DMS 273 treated with DMSO at 0.1 percent for 48 hours (cell line): ENCODE measurements at regions not wholly inside any gene's neighbourhood (a gene's known extent, or its start where the extent isn't known, plus 50 kb on each side); places are given as distances from the start of the nearest gene placed in this dataset.
"Not testable (repeated sequence)": the region's sequence is repeated elsewhere in the genome, so short reads cannot be mapped to it uniquely, and the experiment has no call there.

ENCODE experiments used
- DNase-seq: peaks from one replicate; lab custom pipeline; 2025; lab: John Stamatoyannopoulos, UW

- no peak for DNase-seq
Observed at GRCh38 chr20:19026121-19026878, 186.1 kb upstream of the SLC24A3 start.

- no peak for DNase-seq
Observed at GRCh38 chr20:19026901-19027644, 185.4 kb upstream of the SLC24A3 start.

DNA sequence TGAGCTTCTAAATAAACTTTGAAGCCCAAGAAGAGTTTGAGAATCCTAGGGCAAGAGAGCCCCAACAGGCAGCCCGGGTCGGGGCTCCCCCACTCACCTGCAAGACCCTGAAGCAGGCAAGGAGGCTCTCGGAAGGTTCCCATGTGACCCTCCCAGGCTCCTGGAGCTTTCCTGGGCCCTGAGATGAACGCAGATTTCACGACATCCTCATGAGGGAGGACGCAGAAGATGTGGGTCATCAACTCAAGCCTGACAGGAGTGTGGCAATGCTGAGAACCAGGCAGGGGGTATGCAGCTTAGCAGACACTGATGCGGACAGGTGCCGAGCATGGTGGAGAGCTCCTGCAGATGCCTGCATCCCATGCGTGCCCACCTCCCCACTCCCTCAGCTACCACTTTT lies 184.5 kb upstream of the SLC24A3 start:
- no peak for DNase-seq

- no peak for DNase-seq
Observed at GRCh38 chr20:19041787-19042186, 170.7 kb upstream of the SLC24A3 start.

DNA sequence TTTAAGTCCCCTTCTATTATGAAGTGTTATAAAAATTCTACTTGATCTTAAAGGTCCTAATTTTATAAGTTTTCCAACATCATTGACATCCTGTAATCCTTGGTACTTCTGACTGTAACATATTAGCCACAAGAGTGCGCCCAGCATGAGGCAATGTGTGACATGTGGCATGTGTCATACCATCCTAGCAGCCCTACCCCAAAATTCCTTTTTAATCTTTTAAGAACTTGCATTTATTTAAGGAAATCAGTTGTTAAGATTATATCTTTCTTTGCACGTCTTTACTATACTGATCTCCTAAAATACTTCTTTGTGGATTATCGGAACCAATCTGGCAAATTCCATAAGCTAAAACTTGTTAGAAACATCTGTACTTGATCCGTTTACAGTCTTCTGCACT lies 167.1 kb upstream of the SLC24A3 start:
- no peak for DNase-seq

DNA sequence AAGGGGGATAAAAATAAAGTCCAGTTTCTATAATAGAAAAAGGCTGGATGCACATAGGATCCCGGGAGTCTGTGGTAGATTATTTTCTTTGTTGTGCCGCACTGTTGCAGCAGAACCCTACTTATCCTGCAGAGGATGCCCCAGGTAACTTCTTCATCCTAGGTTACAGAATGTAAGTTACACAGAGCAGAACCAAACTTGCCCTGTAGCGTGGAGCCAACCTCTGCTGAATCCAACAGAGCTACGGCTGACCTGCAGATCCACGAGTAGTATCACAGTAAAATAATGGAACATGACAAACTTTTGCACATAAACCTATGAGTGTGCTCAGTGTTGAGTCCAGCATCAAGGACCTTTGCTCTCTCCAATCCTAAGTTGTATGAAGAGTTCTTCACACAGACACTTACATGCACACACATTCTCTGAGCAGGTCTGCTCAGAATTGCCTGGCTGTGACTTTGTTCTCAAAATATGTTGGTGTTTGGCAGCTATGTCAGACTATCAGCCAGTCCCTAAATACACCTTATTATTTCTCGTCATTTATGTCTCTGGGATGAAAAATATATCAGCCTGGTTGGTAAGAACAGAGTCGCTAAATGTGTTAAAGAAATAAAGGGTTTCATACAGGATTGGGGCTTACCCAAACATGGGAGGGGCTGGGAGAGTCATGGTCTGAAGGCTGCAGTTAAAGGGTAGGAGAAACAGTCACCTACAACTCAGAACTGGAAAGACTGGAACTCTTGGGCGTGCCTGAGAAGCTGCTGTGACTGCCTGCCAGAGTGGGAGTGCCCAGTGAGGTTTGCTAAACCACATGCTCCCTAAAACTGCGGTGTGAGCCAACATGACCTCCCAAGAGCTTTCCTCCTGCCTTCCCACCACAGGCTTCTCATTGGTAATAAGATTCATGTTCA lies 165.1 kb upstream of the SLC24A3 start:
- DNase-seq, result no peak

GRCh38 chr20:19047951-19048296 lies 164.5 kb upstream of the SLC24A3 start:
- no peak for DNase-seq

GRCh38 chr20:19048995-19049501 lies 163.4 kb upstream of the SLC24A3 start:
- no peak for DNase-seq

DNA sequence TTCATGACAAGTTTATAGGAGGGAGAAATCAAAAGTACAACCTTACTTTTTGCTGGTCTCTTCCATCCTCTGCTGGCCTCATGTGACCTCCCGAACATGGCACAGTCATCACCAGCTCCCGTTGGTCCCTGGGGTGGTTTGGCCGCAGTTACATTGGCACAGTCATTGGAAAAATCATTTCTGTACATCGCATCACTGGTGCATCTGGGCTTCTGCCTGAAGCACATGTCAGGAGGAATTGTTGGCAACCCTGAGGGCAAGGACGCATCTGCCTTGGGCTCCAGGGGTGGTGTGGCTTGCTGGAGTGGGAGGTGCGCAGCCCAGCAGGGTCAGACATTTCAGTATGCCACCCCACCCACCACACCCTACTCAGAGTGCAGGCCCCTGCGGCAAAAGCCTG lies 162.9 kb upstream of the SLC24A3 start:
- no peak for DNase-seq

DNA sequence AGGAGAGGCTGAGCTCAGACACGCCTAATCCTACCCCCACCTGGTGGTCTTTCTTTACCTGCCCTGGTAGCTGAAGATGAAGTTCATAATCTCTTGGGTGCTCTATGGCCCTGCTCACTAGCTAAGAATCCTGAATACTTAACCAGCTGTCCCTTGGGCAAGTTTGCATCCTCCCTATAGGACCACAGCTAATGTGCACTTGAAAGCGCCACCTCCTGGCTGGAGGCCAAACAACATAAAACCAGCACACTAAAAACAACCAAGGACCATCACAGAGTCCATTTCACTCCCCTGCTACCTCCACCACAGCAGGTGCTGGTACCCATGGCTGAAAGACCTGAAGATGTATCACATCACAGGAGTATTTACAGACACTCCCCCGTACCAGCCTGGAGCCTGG lies 155.5 kb upstream of the SLC24A3 start:
- DNase-seq, result no peak

GRCh38 chr20:19064788-19065187 lies 147.7 kb upstream of the SLC24A3 start:
- not testable (repeated sequence) for DNase-seq

GRCh38 chr20:19067986-19068385 lies 144.5 kb upstream of the SLC24A3 start:
- no peak for DNase-seq

DNA sequence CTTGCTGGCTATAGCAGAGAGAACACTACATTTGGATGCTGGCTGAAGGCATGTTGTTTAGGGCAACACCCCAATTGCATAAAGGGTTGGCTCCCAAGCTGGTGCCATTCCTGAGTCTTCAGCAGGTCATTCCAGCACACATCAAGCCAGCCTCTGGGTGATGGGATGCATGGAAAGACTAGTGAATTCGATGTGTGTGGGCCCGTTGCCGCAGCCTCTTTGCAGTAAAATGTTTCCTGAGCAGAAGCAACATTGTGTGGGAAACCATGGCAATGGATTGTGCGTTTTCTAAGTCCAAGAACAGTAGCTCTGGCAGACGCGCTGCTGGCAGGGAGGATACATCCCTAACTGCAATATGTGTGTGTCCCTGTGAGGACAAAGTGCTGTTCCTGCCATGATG lies 142.4 kb upstream of the SLC24A3 start:
- no peak for DNase-seq

DNA sequence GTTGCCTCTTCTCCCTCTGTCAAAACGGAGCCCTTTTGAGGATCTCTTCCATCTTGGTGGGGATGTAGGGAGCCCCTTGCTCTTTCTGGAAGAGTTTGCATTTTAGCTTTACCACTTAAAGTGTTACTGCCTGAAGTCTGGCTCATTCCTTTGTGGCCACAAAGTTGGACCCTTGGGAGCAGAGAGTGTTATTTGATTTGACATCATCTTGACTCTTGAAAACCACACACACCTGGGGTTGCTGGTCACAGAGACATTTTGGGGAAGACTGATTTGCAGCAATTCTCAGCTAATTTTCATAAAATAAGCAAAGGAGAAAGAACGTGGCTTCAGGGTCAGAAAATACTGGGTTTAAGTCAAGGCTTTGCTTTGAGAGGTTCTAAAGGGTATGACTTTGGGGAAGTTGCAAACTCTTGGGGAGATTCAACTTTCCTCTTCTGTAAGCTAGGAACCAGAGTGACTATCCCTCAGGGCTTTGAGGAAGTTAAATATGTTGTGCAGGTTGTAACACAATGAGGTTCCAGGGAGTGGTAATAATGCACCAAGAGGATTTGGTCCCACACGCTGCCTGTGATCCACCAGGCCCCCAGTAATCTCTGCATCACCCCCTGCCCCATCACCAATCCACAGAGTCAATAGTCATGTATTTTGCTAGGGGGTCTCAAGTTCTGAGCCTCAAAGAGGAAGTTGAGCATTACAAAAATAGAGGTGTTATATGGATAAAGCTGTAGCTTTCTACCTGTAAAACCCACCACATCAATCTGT lies 141.6 kb upstream of the SLC24A3 start:
- DNase-seq, result no peak

DNA sequence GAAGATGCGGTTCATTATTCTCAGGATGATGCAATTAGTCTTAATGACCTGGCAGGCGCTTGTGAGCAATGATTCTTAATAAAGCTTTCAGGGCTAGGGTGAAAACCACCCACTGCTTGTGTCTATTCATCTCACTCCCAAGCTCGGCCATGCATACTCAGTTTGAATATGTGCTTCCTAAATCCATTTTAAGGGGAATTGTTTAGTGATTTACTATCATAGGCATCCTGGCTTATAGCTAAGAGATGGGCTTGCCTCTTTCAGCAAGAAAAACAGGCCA lies 141.1 kb upstream of the SLC24A3 start:
- no peak for DNase-seq

DNA sequence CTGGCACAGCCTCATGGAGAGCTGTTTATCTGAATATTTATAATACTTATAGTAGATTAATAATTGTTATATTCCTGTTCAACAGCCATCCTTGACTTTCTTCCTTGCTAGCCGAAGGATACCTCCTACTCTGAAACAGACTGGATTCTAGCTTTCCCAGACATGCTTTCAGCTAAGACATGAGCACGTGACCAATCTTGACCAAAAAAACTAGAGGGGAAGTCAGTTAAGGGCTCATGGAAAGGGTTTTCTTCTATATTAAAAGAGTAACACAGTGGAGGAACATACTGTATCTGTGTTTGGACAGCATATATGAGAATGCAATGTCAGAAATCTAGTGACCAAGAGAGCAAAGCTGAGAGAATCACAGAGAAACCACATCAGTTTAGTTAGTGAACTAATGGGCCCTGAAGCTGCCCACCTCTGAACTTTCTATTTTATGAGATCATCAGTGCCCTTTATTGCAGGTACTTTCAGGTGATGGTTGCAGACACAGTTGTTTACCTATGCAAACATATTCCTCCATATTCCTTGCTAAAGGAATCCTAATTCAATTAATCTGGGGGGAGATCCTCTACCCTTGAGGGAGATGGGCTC lies 140.4 kb upstream of the SLC24A3 start:
- no peak for DNase-seq

- no peak for DNase-seq
Observed at GRCh38 chr20:19072988-19073387, 139.5 kb upstream of the SLC24A3 start.

GRCh38 chr20:19073584-19074218 lies 138.7 kb upstream of the SLC24A3 start:
- DNase-seq, result no peak

GRCh38 chr20:19074356-19074755 lies 138.1 kb upstream of the SLC24A3 start:
- DNase-seq, result no peak

GRCh38 chr20:19074828-19075516 lies 137.5 kb upstream of the SLC24A3 start:
- no peak for DNase-seq
